Left lung (tissue), 4 donors: ENCODE measurements at regions not wholly inside any gene's neighbourhood (a gene's known extent, or its start where the extent isn't known, plus 50 kb on each side); places are given as distances from the start of the nearest gene placed in this dataset.

Experiments
- ATAC-seq: fragments of 200-7000 bp; cut with Tn5 transposase; one replicate; pipeline ENCODE4 v1.9.1; 2020; ENCODE audit warnings: moderate library complexity
- DNase-seq, 4 donors: peaks; one replicate each; pipeline ENCODE4 v3.0.0-alpha.2; 2013 to 2020
- H3K27ac ChIP-seq, 2 donors: fragments of 200-600 bp; sonication (generic) in 1 of 2; one replicate each; pipeline versions ENCODE4 v1.5.0 to v1.8.0; 2020 to 2021
- H3K27me3 ChIP-seq, 2 donors: fragments of 200-600 bp; sonication (generic) in 1 of 2; one replicate each; pipeline versions ENCODE4 v1.5.0 to v1.8.0; 2020 to 2021
- H3K36me3 ChIP-seq, 2 donors: fragments of 200-600 bp; sonication (generic) in 1 of 2; one replicate each; pipeline versions ENCODE4 v1.5.0 to v1.8.0; 2020 to 2021
- H3K4me1 ChIP-seq, 2 donors: fragments of 200-600 bp; one replicate each; pipeline ENCODE4 v1.8.0; 2021
- H3K4me3 ChIP-seq, 2 donors: fragments of 200-600 bp; sonication (generic) in 1 of 2; one replicate each; pipeline versions ENCODE4 v1.5.0 to v1.8.0; 2020 to 2021; ENCODE audit warnings: mild to moderate bottlenecking in 1 of 2
- H3K9me3 ChIP-seq, 2 donors: fragments of 200-600 bp; sonication (generic) in 1 of 2; one replicate each; pipeline versions ENCODE4 v1.5.0 to v1.8.0; 2020 to 2021
- intact Hi-C, 2 donors: fragments of 100-400 bp; cut with DNase I; formaldehyde crosslinking; loops; one replicate each; pipeline versions ENCODE4 v1.11.2 to v1.14.2; 2022
- TF ChIP-seq, protein P1 (sequence below), 2 donors: fragments of 200-600 bp; sonication (generic) in 1 of 2; IDR thresholded peaks; one replicate each; pipeline versions ENCODE4 v1.5.0 to v1.8.0; 2021; ENCODE audit warnings: antibody characterized with exemption in 2 of 2
- donor health status: DM: no; HTN: yes; CAD: no.
- donor health status: DM: no; HTN: no; CAD: no.

DNA sequence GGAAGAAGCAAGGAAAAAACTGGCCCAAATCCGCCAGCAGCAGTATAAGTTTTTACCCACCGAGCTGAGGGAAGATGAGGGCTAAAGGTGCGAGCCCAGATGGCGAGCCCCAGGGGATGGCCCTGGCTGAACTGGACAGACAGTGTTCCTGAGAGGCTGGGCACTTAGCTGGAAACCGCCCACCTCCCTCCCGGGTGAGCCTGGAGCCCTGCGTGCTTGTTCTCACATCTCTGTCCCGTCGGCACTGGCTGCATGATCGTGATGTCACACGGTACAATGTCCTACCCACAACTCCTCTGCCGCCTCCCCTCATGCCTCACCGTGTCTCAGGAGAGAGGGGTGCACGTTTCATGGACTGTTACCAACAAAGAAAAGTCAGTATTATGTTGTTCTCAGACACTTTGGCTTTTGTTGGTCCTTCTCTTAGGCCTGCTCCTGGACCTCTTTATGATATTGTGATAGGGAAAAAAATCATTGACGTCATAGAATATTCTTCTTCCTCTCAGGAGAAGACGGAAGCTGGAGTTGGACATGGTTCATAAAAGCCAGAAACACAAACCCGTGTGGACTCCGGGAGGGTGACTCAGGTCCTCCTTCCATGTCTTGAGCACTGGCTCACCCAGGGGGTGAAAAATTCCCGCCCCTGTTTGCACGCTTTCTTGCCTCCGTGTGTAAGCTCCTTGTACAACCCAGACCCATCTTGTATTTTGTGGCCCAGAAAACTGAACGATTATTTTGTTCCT lies 201.8 kb upstream of the TPM1 start:
- intact Hi-C loops: no loop called here
- TF ChIP-seq, protein P1, sequence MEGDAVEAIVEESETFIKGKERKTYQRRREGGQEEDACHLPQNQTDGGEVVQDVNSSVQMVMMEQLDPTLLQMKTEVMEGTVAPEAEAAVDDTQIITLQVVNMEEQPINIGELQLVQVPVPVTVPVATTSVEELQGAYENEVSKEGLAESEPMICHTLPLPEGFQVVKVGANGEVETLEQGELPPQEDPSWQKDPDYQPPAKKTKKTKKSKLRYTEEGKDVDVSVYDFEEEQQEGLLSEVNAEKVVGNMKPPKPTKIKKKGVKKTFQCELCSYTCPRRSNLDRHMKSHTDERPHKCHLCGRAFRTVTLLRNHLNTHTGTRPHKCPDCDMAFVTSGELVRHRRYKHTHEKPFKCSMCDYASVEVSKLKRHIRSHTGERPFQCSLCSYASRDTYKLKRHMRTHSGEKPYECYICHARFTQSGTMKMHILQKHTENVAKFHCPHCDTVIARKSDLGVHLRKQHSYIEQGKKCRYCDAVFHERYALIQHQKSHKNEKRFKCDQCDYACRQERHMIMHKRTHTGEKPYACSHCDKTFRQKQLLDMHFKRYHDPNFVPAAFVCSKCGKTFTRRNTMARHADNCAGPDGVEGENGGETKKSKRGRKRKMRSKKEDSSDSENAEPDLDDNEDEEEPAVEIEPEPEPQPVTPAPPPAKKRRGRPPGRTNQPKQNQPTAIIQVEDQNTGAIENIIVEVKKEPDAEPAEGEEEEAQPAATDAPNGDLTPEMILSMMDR (IDR thresholded peaks at IDR 0.05): no peak
- Histone ChIP-seq H3K36me3 (peaks cover 0 to 28% of the 10 kb centered on the region in 2 donors), H3K4me3 (no peak overlapping the region), H3K4me1 (no peaks in the 10 kb centered on the region), H3K9me3 (no peaks in the 10 kb centered on the region), H3K27ac (no peak overlapping the region), H3K27me3 (no peaks in the 10 kb centered on the region)
- DNase-seq: no peak
- no peak for ATAC-seq

DNA sequence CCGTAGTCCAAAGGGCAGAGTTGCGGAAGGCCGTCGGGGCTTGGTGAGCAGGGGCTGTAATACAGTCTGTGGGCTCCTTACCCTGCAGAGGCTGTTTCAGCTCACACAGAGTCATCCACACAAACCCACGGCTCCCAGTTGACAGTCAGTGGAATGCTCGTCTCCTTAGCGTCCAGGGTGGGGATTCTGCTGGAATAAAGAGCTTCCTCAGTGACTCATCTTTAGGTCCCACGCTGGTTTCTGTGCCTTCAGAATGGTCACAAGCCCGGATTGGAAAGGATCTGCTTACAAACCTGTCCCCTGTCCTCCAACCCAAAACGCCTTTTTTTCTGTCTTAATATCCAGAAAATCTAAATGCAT lies 201.3 kb upstream of the TPM1 start:
- H3K4me3 ChIP-seq: no peak overlapping the region
- no peaks in the 10 kb centered on the region for H3K9me3 ChIP-seq
- ATAC-seq (no peak), DNase-seq (no peak)
- TF ChIP-seq, protein P1 (IDR thresholded peaks at IDR 0.05): no peak
- no peak overlapping the region for H3K27ac ChIP-seq
- no peaks in the 10 kb centered on the region for H3K4me1 ChIP-seq
- intact Hi-C loops: no loop called here
- no peaks in the 10 kb centered on the region for H3K27me3 ChIP-seq
- H3K36me3 ChIP-seq: peaks cover 0 to 23% of the 10 kb centered on the region in 2 donors

DNA sequence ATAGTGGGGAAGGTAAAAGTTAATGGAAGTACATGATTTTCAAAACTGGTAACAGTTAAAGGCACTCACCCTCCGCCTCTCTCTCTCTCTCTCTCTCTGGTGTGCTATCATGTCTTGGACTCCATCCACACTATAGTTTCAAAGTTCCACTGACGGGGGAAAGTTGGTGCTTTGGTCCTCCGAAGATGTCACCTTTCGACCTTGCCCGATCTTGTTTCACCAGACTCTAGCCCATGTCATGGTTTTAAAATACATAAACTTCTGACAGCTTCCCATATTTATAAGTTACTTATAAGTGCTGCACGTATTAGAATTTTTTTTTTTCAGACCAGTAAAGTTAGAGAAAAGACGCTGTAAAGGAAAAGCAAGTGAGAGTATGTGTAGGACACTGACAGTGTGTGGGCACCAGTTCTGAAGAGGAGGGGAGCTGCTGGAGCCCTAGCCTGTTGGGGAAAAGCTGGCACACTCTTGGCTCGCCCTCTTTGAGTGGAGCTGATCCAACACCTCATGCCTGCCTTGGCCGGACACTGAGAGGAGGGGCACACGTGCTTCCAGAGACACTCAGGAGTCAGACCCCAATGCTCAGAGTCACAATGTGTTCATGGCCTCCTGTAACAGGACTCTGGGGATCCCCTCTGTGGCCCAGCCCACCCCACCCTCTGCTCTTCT lies 200.5 kb upstream of the TPM1 start:
- no peak for ATAC-seq
- H3K27me3 ChIP-seq: no peaks in the 10 kb centered on the region
- H3K9me3 ChIP-seq: no peaks in the 10 kb centered on the region
- H3K36me3 ChIP-seq: peaks cover 0 to 23% of the 10 kb centered on the region in 2 donors
- TF ChIP-seq, protein P1 (IDR thresholded peaks at IDR 0.05): no peak
- no peaks in the 10 kb centered on the region for H3K4me1 ChIP-seq
- no peak overlapping the region for H3K27ac ChIP-seq
- intact Hi-C loops: no loop called here
- no peak for DNase-seq
- H3K4me3 ChIP-seq: no peak overlapping the region

DNA sequence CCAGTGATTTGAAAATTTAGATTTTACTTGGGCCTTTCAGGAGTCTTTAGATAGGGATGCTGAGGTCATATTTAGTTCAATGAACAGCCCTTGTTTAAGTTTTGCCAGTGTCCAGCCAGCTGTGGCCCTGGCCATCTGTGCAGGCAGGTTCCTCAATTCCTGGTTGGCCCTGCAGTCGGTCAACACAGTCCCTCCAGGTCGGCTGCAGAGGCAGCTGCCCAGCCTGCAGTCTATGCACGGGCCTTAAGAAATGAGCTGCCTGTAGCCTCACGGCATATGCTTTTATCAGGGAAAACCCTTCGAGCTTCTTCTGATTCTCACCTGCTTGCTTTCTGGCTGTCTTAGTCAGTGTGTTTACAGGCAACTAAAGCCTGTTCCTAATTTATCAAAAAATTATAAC lies 199.2 kb upstream of the TPM1 start:
- no peaks in the 10 kb centered on the region for H3K27me3 ChIP-seq
- TF ChIP-seq, protein P1 (IDR thresholded peaks at IDR 0.05): no peak
- peaks cover 0 to 23% of the 10 kb centered on the region in 2 donors for H3K36me3 ChIP-seq
- no peak overlapping the region for H3K27ac ChIP-seq
- peaks cover 0 to 5% of the 10 kb centered on the region in 2 donors for H3K4me1 ChIP-seq
- intact Hi-C loops: no loop called here
- no peaks in the 10 kb centered on the region for H3K9me3 ChIP-seq
- DNase-seq (no peak), ATAC-seq (no peak)
- no peak overlapping the region for H3K4me3 ChIP-seq

DNA sequence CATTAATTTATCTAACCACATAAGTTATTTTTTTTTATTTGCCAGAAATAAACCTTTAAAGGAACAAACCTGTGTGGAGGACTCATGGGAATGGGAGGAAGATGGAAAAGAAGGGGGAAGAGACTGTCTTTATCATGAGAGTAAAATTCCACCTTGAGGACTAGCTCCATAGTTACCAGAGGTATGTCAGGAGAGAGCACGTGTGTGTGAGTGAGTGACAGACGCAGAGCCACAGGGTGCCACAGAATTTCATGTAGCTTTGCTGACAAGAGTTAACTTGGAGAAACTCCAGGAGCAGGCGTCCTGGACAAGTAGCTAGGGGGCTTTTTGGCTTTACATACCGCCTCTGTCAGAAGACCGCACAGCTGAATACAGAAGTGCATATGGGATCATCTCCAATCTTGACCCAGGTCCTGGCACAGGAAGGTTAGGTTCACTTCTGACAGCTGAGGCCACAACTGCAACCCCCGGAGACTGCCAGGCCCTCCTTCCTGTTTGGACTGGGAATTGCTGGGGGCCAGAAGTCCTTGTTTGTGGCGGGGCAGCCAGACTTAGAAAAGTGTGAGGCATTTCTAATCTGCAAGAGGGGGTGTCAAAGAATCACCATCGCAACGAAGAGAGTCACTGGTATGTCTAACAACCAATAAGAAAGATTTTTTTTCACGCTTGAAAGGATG lies 197.8 kb upstream of the TPM1 start:
- no peaks in the 10 kb centered on the region for H3K27me3 ChIP-seq
- no peak overlapping the region for H3K4me3 ChIP-seq
- H3K4me1 ChIP-seq: peaks cover 0 to 9% of the 10 kb centered on the region in 2 donors
- DNase-seq (no peak), ATAC-seq (no peak)
- peaks cover 0 to 11% of the 10 kb centered on the region in 2 donors for H3K36me3 ChIP-seq
- H3K27ac ChIP-seq: no peak overlapping the region
- H3K9me3 ChIP-seq: no peaks in the 10 kb centered on the region
- intact Hi-C loops: loop anchor here in 1 of 2 donors (5.0 kb wide), 1 partner anchor 248 kb away; no protein-coding TSS in a partner anchor
- TF ChIP-seq, protein P1 (IDR thresholded peaks at IDR 0.05): no peak
